Effector memory CD4-positive, alpha-beta T cell (primary cell): ENCODE measurements at regions not wholly inside any gene's neighbourhood (a gene's known extent, or its start where the extent isn't known, plus 50 kb on each side); places are given as distances from the start of the nearest gene placed in this dataset.

Source experiments
- DNase-seq, 3 donors: peaks; one replicate each; pipeline ENCODE4 v3.0.0-alpha.2; 2020
- H3K27ac ChIP-seq: 2 replicates; pipeline ENCODE4 v1.7.0; 2013; ENCODE audit warnings: mild to moderate bottlenecking, low read length, moderate library complexity; ENCODE audit not compliant: insufficient read depth, poor library complexity, severe bottlenecking
- H3K27me3 ChIP-seq: replicated peaks from 2 replicates; pipeline ENCODE4 v1.7.0; 2013; ENCODE audit warnings: mild to moderate bottlenecking, low read length; ENCODE audit not compliant: insufficient read depth, control insufficient read depth, poor library complexity, severe bottlenecking
- H3K36me3 ChIP-seq: 2 replicates; pipeline ENCODE4 v1.7.0; 2013; ENCODE audit warnings: mild to moderate bottlenecking, low read length, moderate library complexity; ENCODE audit not compliant: control insufficient read depth, insufficient read depth
- H3K4me1 ChIP-seq: 2 replicates; pipeline ENCODE4 v1.7.0; 2013; ENCODE audit warnings: low read length, mild to moderate bottlenecking; ENCODE audit not compliant: control insufficient read depth, insufficient read depth, poor library complexity, severe bottlenecking
- H3K4me3 ChIP-seq: 2 replicates; pipeline ENCODE4 v1.7.0; 2013; ENCODE audit warnings: low read length, low read depth, mild to moderate bottlenecking; ENCODE audit not compliant: insufficient read depth, poor library complexity, severe bottlenecking
- H3K9me3 ChIP-seq: 2 replicates; pipeline ENCODE4 v1.7.0; 2013; ENCODE audit warnings: mild to moderate bottlenecking, low read length, moderate library complexity; ENCODE audit not compliant: control insufficient read depth

- Histone ChIP-seq H3K27ac (no peak overlapping the region), H3K27me3 (no peaks in the 10 kb centered on the region), H3K4me1 (no peaks in the 10 kb centered on the region), H3K4me3 (no peak overlapping the region), H3K9me3 (no peaks in the 10 kb centered on the region), H3K36me3 (no peaks in the 10 kb centered on the region)
- DNase-seq: no peak
Observed at GRCh38 chr21:35738347-35738961, 321.9 kb downstream of the SETD4 start.

- no peaks in the 10 kb centered on the region for H3K4me1 ChIP-seq
- H3K27ac ChIP-seq: no peak overlapping the region
- no peaks in the 10 kb centered on the region for H3K9me3 ChIP-seq
- no peak overlapping the region for H3K4me3 ChIP-seq
- DNase-seq: no peak
- H3K27me3 ChIP-seq: no peaks in the 10 kb centered on the region
- H3K36me3 ChIP-seq: no peaks in the 10 kb centered on the region
Observed at GRCh38 chr21:35737899-35738346, 322.4 kb downstream of the SETD4 start.

- DNase-seq: no peak
- H3K4me3 ChIP-seq: no peak overlapping the region
- H3K36me3 ChIP-seq: no peaks in the 10 kb centered on the region
- no peaks in the 10 kb centered on the region for H3K27me3 ChIP-seq
- H3K27ac ChIP-seq: no peak overlapping the region
- H3K9me3 ChIP-seq: no peaks in the 10 kb centered on the region
- no peaks in the 10 kb centered on the region for H3K4me1 ChIP-seq
Observed at GRCh38 chr21:35737449-35737848, 322.9 kb downstream of the SETD4 start.

- Histone ChIP-seq H3K4me1 (no peaks in the 10 kb centered on the region), H3K27ac (no peak overlapping the region), H3K4me3 (no peak overlapping the region), H3K9me3 (no peaks in the 10 kb centered on the region), H3K27me3 (no peaks in the 10 kb centered on the region), H3K36me3 (no peaks in the 10 kb centered on the region)
- no peak for DNase-seq
Observed at GRCh38 chr21:35732788-35733187, 327.5 kb downstream of the SETD4 start.

- H3K27ac ChIP-seq: no peak overlapping the region
- H3K27me3 ChIP-seq: peaks cover 2% of the 10 kb centered on the region
- DNase-seq: no peak
- H3K4me1 ChIP-seq: no peaks in the 10 kb centered on the region
- no peaks in the 10 kb centered on the region for H3K9me3 ChIP-seq
- H3K4me3 ChIP-seq: no peak overlapping the region
- H3K36me3 ChIP-seq: no peaks in the 10 kb centered on the region
Observed at GRCh38 chr21:35730325-35730724, 330.0 kb downstream of the SETD4 start.

GRCh38 chr21:35727830-35728229 is 332.5 kb downstream of the SETD4 start:
- H3K27ac ChIP-seq: no peak overlapping the region
- no peak overlapping the region for H3K4me3 ChIP-seq
- H3K4me1 ChIP-seq: no peaks in the 10 kb centered on the region
- no peaks in the 10 kb centered on the region for H3K36me3 ChIP-seq
- no peaks in the 10 kb centered on the region for H3K9me3 ChIP-seq
- H3K27me3 ChIP-seq: peaks cover 7% of the 10 kb centered on the region
- no peak for DNase-seq

GRCh38 chr21:35724156-35724555 is 336.2 kb downstream of the SETD4 start:
- Histone ChIP-seq H3K27me3 (peaks cover 7% of the 10 kb centered on the region), H3K9me3 (no peaks in the 10 kb centered on the region), H3K4me3 (no peak overlapping the region), H3K36me3 (no peaks in the 10 kb centered on the region), H3K27ac (no peak overlapping the region), H3K4me1 (no peaks in the 10 kb centered on the region)
- DNase-seq: no peak

GRCh38 chr21:35721701-35722100 is 338.6 kb downstream of the SETD4 start:
- DNase-seq: no peak
- H3K9me3 ChIP-seq: no peaks in the 10 kb centered on the region
- H3K4me1 ChIP-seq: no peaks in the 10 kb centered on the region
- peaks cover 7% of the 10 kb centered on the region for H3K27me3 ChIP-seq
- no peaks in the 10 kb centered on the region for H3K36me3 ChIP-seq
- H3K27ac ChIP-seq: no peak overlapping the region
- H3K4me3 ChIP-seq: no peak overlapping the region

GRCh38 chr21:35720208-35720731 is 340.1 kb downstream of the SETD4 start:
- Histone ChIP-seq H3K9me3 (no peaks in the 10 kb centered on the region), H3K36me3 (no peaks in the 10 kb centered on the region), H3K4me1 (no peaks in the 10 kb centered on the region), H3K27me3 (peaks cover 4% of the 10 kb centered on the region), H3K4me3 (no peak overlapping the region), H3K27ac (no peak overlapping the region)
- DNase-seq: no peak

- H3K27me3 ChIP-seq: peaks cover 4% of the 10 kb centered on the region
- no peak overlapping the region for H3K27ac ChIP-seq
Observed at GRCh38 chr21:35719080-35719479, 341.2 kb downstream of the SETD4 start.

More at GRCh38 chr21:35719080-35719479, 341.2 kb downstream of the SETD4 start:
- Histone ChIP-seq H3K4me1 (no peaks in the 10 kb centered on the region), H3K9me3 (no peaks in the 10 kb centered on the region), H3K36me3 (no peaks in the 10 kb centered on the region), H3K4me3 (no peak overlapping the region)
- no peak for DNase-seq
